PC-9 (cell line): ENCODE measurements at regions not wholly inside any gene's neighbourhood (a gene's known extent, or its start where the extent isn't known, plus 50 kb on each side); places are given as distances from the start of the nearest gene placed in this dataset.

Experiments used
- EZH2 ChIP-seq: fragments of 200-600 bp; sonication (generic); IDR thresholded peaks from 2 replicates; pipeline ENCODE4 v1.8.0; 2017; ENCODE audit warnings: antibody characterized with exemption, low read depth
- TF ChIP-seq, protein P1 (sequence below): fragments of 200-600 bp; sonication (generic); conservative IDR thresholded peaks from 2 replicates; pipeline ENCODE4 v1.6.1; 2017; ENCODE audit warnings: mixed run types, antibody characterized with exemption, mild to moderate bottlenecking, moderate library complexity

DNA sequence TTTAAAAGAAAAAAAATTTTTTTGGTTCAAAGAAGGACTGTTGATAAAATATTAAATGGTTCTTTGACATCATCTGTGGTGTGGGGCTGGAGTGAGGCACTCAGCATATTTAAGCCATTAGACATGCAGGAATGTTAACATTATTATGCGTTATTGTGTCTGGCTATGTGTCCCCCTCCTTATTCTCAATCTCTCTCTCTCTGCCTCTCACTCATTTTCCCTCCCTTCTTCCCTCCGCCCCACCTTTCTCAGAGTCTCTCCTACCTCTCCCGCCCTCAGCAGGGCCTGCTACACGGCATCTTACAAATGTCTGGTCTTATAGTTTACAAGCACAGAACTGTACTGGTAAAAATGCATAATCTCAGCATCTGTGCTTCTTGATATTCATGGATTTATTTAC is 287.8 kb upstream of the TMEM161B start:
- no peak for TF ChIP-seq EZH2
- TF ChIP-seq, protein P1, sequence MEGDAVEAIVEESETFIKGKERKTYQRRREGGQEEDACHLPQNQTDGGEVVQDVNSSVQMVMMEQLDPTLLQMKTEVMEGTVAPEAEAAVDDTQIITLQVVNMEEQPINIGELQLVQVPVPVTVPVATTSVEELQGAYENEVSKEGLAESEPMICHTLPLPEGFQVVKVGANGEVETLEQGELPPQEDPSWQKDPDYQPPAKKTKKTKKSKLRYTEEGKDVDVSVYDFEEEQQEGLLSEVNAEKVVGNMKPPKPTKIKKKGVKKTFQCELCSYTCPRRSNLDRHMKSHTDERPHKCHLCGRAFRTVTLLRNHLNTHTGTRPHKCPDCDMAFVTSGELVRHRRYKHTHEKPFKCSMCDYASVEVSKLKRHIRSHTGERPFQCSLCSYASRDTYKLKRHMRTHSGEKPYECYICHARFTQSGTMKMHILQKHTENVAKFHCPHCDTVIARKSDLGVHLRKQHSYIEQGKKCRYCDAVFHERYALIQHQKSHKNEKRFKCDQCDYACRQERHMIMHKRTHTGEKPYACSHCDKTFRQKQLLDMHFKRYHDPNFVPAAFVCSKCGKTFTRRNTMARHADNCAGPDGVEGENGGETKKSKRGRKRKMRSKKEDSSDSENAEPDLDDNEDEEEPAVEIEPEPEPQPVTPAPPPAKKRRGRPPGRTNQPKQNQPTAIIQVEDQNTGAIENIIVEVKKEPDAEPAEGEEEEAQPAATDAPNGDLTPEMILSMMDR, result no peak
